HG03139 (cell line): ENCODE measurements at regions not wholly inside any gene's neighbourhood (a gene's known extent, or its start where the extent isn't known, plus 50 kb on each side); places are given as distances from the start of the nearest gene placed in this dataset.
"Not testable (repeated sequence)": the region's sequence is repeated elsewhere in the genome, so short reads cannot be mapped to it uniquely, and the experiment has no call there.

ENCODE experiments used
- ATAC-seq: cut with Tn5 transposase; IDR thresholded peaks from one replicate; pipeline ENCODE4 v1.9.1; 2021; ENCODE audit not compliant: unreplicated experiment

DNA sequence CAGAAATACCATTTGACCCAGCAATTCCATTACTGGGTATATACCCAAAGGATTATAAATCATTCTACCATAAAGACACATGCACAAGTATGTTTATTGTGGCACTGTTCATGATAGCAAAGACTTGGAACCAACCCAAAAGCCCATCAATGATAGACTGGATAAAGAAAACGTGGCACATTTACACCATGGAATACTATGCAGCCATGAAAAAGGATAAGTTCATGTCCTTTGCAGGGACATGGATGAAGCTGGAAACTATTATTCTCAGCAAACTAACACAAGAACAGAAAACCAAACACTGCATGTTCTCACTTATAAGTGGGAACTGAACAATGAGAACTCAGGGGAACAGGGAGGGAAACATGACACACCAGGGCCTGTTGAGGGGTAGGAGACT, 1103.4 kb downstream of the TBL1XR1 start:
- not testable (repeated sequence) for ATAC-seq

DNA sequence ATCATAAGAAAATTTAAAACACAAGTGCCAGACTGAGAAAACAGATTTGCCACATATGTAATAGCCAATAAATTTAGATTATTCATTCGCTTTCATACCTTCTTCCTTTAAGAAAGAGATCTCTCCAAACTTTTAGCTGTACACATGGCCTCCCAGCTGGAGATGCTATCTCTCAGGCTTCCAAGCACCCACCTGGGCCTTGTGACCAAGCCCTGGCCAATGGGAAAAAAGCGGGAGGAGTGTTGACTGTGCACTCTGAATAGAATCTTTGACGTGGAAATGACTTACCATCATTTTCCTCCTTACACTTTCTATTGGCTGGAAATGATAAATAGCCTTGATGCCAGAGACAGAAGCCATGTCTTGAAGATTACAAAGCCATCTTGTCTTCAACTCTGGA, 1106.6 kb downstream of the TBL1XR1 start:
- ATAC-seq, result no peak

DNA sequence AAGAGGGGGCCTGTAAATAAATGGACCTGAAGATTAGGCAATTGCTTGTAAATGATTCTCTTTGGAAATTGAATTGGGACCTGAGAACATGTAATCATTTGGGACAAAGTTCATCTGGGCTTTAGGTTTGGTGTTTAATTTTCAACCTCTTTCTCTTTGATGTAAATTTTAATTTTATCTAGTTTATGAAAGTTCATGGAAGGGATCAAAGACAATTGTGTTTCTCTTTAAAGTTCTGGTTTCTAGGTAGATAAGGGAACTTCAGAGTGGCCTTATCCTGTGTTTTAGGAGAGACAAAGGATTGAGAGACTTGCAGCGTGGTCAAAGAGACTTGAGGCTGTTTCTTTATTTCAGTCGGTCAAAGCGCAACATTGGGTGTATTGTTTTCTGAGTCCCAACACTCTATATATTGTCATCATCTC, 1108.3 kb downstream of the TBL1XR1 start:
- ATAC-seq, result no peak

DNA sequence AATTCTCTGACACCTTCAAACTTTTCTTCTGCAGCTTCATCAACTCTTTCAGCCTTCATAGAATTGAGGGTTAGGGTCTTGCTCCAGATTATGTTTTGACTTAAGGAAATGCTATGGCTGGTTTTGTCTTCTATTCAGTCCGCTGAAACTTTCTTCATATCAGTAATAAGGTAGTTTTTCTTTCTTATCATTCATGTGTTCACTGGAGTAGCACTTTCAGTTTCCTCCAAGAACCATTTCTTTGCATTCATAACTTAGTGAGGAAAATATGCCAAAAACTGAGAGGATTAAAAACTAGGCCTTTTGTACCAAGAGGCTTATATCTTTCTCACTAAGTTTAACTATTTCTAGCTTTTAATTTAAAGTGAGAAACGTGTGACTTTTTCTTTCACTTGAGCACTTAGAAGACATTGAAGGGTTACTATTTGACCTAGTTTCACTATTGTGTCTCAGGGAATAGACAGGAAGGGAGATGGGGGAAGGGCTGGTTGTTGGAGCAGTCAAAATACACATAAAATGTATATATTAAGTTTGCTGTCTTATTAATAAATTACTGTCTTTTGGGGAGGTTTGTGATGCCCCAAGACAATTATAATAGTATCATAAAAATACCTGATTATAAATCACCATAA, 1110.1 kb downstream of the TBL1XR1 start:
- no peak for ATAC-seq

DNA sequence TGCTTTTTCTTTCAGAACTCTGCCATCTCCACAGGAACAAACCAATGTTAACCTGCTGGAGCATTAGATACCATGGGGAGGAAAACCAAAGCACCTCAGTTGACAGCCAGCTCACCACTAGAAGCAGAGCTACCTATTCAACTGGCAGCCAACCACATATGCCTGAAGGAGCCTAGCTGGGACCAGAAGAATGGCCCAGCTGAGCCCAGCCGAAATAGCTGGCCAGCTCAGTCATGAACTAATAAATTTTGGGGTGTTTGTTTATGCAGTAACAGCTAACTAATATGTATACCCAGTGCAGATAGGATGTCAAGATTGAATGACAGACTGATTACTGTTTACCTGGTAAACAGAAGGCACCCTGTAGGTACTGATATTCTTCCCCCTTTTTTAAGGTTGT, 1117.5 kb downstream of the TBL1XR1 start:
- no peak for ATAC-seq

DNA sequence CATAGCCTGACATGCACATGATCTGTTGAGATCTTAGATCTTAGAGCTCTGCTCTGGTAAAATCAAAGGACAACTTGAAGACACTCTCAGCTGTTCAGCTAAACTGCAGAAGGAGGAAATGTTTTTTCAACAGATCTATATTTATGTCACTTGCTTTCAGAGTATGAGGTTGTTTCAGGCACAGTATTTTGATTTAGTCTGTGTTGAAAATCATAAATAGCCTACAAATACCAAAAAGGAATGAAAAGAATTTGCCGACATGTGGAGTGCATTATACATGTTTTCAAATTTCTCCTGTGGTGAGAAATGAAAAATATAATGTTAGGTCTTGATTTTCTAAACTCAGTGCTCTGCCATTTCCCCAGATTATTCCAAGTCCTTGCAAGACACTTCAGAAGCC, 1118.4 kb downstream of the TBL1XR1 start:
- no peak for ATAC-seq

DNA sequence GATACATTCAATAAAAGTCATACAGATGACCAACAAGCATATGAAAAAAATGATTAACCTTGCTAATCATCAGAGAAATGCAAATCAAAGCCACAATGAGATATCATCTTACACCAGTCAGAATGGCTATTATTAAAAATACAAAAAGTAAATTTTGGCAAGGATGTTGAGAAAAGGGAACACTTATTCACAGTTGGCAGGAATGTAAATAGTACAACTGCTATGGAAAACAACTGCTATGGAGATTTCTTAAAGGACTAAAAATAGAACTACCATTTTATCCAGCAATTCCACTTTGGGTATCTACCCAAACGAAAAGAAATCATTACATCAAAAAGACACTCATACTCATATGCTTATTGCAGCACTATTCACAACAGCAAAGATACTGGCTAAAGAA, 1121.8 kb downstream of the TBL1XR1 start:
- ATAC-seq, result no peak

DNA sequence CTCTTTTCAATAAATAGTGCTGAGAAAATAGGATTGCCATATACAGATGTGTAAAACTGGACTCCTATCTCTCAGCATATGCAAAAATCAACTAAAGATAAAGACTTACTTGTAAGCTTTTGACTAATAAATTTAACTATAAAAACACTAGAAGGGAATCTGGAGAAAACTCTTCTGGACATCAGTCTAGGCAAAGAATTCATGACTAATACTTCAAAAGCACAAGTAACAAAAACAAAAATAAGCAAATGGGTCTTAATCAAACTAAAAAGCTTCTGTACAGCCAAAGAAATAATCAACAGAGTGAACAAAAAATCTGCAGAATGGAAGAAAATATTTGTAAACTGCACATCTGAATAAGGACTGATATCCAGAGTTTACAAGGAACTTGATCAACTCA, 1122.2 kb downstream of the TBL1XR1 start:
- no peak for ATAC-seq

DNA sequence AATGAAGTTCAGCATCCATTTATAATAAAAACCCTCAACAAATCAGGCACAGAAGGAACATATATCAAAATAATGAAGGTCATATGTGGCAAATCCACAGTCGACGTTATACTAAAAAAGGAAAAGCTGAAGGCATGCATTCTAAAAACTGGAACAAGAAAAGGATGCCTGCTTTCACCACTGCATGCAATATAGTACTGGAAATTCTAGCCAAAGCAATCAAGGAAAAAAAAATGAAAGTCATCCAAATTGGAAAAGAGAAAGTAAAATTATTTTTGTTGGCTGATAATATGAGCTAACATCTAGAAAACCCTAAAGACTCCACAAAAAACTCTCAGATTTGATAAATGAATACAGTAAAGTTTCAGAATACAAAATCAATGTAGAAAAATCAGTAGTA, 1123.2 kb downstream of the TBL1XR1 start:
- ATAC-seq, result no peak

DNA sequence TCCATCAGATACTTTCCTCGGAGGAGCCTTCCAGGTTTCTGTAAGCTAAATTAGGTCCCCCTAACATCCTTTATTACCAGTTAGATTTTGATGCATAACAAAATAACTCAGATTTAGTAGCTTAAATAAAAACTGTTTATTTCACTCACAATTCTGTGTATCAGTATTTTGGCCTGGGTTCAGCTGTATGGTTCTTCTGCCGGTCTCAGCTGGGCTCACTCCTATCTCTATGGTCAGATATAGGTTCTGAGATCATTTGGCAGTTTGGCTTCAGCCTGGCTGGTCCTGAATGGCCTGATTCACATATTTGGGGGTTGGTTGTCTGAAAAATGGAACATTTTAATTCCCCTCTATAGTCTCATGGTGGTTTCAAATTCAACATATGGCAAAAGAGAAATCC, 1125.3 kb downstream of the TBL1XR1 start:
- no peak for ATAC-seq

DNA sequence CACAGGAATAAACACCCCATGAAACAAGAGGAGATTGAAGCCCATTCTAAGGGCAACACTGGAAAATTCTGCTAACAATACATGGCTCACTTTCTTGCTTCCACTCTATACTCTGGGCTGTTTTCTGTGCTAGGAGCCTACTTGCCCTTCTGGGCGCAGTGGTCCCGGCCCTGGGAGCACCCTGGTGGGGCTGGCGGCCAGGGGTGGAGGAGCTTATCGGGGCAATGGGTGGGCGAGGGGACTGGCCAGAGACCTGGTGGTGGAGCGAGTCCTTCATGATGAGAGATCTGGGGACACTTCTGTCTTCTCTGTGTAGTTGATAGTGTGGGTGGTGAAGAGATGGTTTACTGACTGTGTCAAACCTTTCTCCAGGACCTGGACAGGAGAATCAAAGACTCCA, 1128.5 kb downstream of the TBL1XR1 start:
- no peak for ATAC-seq

DNA sequence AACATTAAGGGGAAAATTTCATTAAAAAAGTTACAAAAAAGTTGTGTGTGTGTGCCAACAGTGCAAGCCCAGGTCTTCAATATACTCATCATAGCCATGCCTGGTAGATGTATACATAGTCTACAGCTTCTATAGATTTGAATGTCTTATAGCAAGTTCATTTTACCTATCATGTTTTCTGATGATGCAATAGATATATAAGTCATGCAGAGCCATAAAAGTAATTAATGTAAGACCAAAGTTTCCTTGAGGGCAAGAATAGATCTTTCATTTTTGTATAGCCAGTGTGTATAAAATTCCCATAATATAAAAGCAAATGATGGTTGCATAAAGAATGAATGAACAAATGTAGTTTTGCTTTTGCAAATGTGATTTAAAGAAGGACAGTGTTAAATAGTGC, 1138.4 kb downstream of the TBL1XR1 start:
- no peak for ATAC-seq

DNA sequence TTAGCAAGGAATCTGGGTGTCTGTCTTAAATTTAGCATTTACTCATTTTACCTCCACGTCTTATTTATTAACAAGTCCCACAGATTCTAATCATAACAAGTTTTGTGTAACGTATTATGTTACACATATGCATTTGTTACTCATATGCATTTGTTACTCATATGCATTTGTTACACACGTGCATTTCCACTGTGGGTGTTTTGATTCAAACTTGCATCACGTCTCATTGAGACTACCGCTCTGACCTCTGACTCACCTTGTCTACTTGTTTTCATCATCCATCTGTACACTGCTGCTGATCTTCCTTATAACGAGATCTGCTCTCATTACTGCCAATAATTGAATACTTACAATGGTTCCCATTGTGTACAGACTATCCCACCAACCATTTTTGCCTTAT, 1141.4 kb downstream of the TBL1XR1 start:
- ATAC-seq, result no peak

DNA sequence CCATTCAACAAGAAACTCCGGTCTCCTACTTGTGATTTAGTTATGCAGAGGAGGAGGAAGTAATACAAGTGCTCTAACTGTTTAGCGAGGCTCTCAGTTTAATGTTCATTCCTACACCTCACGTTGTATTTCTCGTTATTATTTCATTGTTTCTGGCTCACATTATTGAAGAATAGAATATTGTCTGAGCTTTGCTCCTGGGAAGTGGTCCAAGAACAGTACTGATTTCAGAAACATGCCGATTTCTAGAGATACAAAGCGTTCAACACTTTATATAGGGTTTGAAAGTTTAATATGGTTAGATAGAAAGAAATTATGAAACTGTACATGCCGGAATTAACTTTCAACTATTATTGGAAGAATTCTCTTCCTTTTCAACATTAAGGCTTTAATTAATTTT, 1145.5 kb downstream of the TBL1XR1 start:
- ATAC-seq, result no peak

DNA sequence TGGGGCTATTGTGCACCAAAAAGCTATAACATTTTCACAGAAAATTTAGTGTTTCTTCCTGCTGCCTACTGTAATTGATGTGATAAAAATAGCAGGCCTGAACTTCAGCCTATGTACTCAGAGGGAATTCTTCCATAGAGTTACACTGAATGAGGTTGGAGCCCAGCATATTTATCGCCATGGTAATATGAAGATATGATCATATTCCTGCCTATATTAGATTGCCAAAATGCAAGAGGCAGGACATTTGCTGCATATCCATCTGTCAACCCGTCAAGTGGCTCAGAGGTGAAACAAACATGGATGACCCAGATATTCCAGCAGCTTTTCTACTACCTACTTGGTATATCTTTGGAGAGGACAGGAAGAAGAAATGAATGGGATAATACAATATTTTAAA, 1150.6 kb downstream of the TBL1XR1 start:
- no peak for ATAC-seq

DNA sequence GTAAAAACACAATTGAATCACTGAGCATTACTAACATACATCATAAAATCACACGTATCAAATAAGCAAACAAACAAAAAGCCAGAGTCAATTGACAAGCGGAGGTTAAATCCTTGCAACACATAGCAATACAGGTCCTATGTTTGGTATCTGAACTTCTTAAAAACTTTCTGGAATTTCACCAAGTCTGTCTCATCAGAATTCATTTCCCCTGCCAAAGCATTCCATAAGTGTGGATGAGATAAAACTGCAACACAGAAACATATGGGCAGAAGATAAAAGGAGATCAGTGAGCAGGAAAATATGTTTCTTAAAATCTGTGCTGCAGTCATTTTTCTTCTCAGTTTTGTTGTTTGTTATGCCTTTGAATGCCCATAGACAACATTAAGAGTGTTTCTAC, 1155.5 kb downstream of the TBL1XR1 start:
- ATAC-seq, result no peak

DNA sequence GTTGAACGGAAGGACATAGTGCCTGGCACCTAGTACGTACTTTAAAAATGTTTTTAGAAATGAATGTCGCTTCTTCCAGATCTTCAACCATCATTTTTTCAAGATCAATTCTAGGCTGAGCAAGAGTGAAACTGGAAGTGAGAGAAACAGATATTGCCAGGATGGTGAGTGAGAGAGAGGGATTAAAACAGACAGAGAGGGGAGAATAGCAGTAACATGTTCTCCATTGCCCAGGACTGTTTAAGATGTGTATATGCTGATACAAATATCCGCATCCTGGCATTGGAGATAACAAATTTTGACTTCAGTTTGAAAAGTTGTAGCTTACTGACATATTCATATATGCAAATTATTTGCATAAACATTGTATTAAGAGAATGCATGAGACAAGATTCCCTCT, 1156.1 kb downstream of the TBL1XR1 start:
- ATAC-seq, result no peak

DNA sequence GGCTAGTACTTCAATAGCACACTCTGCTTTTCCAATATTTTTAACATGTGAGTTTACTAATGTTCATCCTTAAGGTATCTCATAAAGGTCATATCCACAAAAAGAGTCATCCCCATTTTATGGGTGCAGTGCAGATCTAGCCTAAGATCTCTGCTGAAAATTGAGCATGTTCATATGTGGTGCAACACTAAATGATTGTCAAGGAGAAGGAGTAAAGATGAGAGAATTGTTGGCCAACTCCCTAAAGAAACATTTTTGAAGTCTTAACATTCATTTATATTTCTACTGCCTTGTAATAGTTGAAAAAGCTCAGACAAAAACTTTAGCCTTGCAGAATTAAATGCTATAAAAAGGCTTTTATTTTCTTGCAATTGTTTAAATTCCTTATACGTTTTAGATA, 1159.6 kb downstream of the TBL1XR1 start:
- no peak for ATAC-seq

DNA sequence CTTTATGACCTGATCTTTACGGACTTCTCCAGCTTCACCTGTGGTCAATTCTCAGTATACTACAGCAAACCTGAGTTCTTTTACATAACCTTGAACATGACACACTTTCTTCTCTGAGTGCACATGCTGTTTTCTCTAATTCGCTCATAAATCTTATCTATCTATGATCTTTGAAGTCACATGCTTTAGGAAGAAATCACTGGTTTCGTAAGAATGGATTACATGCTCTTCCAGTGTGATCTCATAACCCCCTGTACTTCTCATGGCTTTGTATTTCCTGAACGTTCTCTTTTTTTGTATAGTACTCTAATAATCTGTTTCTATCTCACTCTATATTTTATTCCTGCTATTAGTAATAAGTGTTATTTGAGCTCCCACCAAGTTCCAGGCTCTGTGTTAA, 1165.2 kb downstream of the TBL1XR1 start:
- ATAC-seq, result no peak

DNA sequence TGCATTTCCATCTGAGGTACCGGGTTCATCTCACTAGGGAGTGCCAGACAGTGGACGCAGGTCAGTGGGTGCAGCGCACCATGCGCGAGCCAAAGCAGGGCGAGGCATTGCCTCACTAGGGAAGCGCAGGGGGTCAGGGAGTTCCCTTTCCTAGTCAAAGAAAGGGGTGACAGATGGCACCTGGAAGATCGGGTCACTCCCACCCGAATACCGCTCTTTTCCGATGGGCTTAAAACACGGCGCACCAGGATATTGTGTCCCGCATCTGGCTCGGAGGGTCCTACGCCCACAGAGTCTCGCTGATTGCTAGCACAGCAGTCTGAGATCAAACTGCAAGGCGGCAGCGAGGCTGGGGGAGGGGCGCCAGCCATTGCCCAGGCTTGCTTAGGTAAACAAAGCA, 1157.1 kb downstream of the NAALADL2 start:
- ATAC-seq, result not testable (repeated sequence)

DNA sequence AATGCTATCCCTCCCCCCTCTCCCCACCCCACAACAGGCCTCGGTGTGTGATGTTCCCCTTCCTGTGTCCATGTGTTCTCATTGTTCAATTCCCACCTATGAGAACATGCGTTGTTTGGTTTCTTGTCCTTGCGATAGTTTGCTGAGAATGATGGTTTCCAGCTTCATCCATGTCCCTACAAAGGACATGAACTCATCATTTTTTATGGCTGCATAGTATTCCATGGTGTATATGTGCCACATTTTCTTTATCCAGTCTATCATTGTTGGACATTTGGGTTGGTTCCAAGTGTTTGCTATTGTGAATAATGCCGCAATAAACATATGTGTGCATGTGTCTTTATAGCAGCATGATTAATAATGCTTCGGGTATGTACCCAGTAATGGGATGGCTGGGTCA, 1156.1 kb downstream of the NAALADL2 start:
- ATAC-seq, result not testable (repeated sequence)

DNA sequence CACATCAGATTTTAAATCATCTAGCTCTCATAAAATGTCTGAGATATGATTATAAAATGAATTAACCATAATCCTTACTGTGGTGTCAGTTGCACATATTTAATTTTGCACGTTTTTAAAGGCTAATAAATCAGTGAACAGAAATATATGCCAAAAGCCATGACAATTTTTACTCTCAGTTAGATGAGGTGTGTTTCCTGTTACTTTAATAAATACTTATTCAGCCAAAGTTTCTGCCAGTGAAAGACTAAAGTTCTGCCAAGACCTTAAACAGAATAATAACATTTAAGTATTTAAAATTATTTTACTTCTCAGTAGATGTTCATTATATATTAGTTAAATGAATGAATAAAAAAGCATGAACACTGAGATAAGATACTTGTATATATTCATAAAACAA, 1150.1 kb downstream of the NAALADL2 start:
- ATAC-seq, result no peak

DNA sequence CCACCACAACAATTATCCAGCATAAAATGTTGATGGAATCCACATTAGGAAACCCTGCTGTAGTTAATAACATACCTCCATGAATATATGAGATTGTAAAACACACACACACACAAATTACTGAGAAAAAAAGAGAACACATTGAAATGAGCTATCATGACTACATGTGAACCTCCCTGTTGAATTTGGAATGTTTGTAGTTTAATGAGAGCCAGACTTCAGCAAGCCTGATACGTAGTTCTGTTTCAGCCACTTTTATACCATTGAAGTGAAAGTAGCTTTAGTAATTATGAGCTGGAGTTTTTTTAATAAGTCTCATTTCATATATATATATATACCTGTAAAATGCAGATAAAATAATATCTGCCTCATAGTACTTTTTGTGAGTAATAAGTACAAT, 1146.4 kb downstream of the NAALADL2 start:
- ATAC-seq, result no peak

DNA sequence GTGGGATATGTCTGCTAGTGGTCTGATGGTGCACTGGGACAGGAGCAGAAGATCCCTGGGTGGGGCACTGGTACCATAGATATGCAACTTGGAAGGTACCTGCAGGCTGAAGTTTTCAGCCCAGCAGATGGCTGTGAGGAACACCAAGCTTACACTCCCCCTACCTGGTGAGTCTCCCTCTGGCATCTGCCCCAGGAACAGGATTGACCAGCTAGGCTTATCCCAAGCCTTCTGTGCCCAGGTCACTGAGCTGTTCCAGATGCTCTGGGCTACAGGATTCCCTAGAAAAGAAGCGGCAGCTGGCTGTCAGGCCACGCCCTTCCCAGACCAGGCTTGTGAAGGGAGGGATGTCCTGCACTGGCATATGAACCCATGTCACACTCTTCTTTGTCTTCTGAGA, 1130.0 kb downstream of the NAALADL2 start:
- ATAC-seq, result no peak
